ENCODE measurements at regions not wholly inside any gene's neighbourhood (a gene's known extent, or its start where the extent isn't known, plus 50 kb on each side); places are given as distances from the start of the nearest gene placed in this dataset.

GRCh38 chr19:28422791-28423650 is 789.9 kb downstream of the UQCRFS1 start:
- no peak overlapping the region for H3K4me3 ChIP-seq (ENCODE audit: low read length)
- no peak for TF ChIP-seq ZNF274 (IDR thresholded peaks at IDR 0.05; ENCODE audit: low read depth, low read length)

- H3K4me3 ChIP-seq (ENCODE audit: low read length) = no peak overlapping the region
- no peak for TF ChIP-seq ZNF274 (IDR thresholded peaks at IDR 0.05; ENCODE audit: low read depth, low read length)
These were observed 790.9 kb downstream of the UQCRFS1 start for GRCh38 chr19:28422046-28422445.

- no peak for TF ChIP-seq ZNF274 (IDR thresholded peaks at IDR 0.05; ENCODE audit: low read depth, low read length)
- no peak overlapping the region for H3K4me3 ChIP-seq (ENCODE audit: low read length)
These were observed 792.0 kb downstream of the UQCRFS1 start for GRCh38 chr19:28420811-28421550.

GRCh38 chr19:28419312-28419711 is 793.6 kb downstream of the UQCRFS1 start:
- no peak for TF ChIP-seq ZNF274 (IDR thresholded peaks at IDR 0.05; ENCODE audit: low read depth, low read length)
- no peak overlapping the region for H3K4me3 ChIP-seq (ENCODE audit: low read length)

- H3K4me3 ChIP-seq (ENCODE audit: low read length) = no peak overlapping the region
- TF ChIP-seq ZNF274 (IDR thresholded peaks at IDR 0.05; ENCODE audit: low read depth, low read length) = no peak
These were observed 795.6 kb downstream of the UQCRFS1 start for GRCh38 chr19:28417361-28417760.

- TF ChIP-seq ZNF274 (IDR thresholded peaks at IDR 0.05; ENCODE audit: low read depth, low read length) = no peak
- no peak overlapping the region for H3K4me3 ChIP-seq (ENCODE audit: low read length)
These were observed 796.7 kb downstream of the UQCRFS1 start for GRCh38 chr19:28416245-28416644.

GRCh38 chr19:28414748-28415147 is 798.2 kb downstream of the UQCRFS1 start:
- TF ChIP-seq ZNF274 (IDR thresholded peaks at IDR 0.05; ENCODE audit: low read depth, low read length) = no peak
- no peak overlapping the region for H3K4me3 ChIP-seq (ENCODE audit: low read length)

GRCh38 chr19:28409859-28410258 is 803.1 kb downstream of the UQCRFS1 start:
- no peak overlapping the region for H3K4me3 ChIP-seq (ENCODE audit: low read length)
- no peak for TF ChIP-seq ZNF274 (IDR thresholded peaks at IDR 0.05; ENCODE audit: low read depth, low read length)

GRCh38 chr19:28406966-28407365 is 806.0 kb downstream of the UQCRFS1 start:
- TF ChIP-seq ZNF274 (IDR thresholded peaks at IDR 0.05; ENCODE audit: low read depth, low read length) = no peak
- H3K4me3 ChIP-seq (ENCODE audit: low read length) = no peak overlapping the region

- no peak overlapping the region for H3K4me3 ChIP-seq (ENCODE audit: low read length)
- TF ChIP-seq ZNF274 (IDR thresholded peaks at IDR 0.05; ENCODE audit: low read depth, low read length) = no peak
These were observed 807.6 kb downstream of the UQCRFS1 start for GRCh38 chr19:28405346-28405742.

GRCh38 chr19:28404472-28404871 is 808.5 kb downstream of the UQCRFS1 start:
- no peak overlapping the region for H3K4me3 ChIP-seq (ENCODE audit: low read length)
- TF ChIP-seq ZNF274 (IDR thresholded peaks at IDR 0.05; ENCODE audit: low read depth, low read length) = no peak

GRCh38 chr19:28403690-28404089 is 809.3 kb downstream of the UQCRFS1 start:
- H3K4me3 ChIP-seq (ENCODE audit: low read length) = no peak overlapping the region
- no peak for TF ChIP-seq ZNF274 (IDR thresholded peaks at IDR 0.05; ENCODE audit: low read depth, low read length)

GRCh38 chr19:28402701-28403290 is 810.2 kb downstream of the UQCRFS1 start:
- TF ChIP-seq ZNF274 (IDR thresholded peaks at IDR 0.05; ENCODE audit: low read depth, low read length) = no peak
- H3K4me3 ChIP-seq (ENCODE audit: low read length) = no peak overlapping the region

- no peak overlapping the region for H3K4me3 ChIP-seq (ENCODE audit: low read length)
- no peak for TF ChIP-seq ZNF274 (IDR thresholded peaks at IDR 0.05; ENCODE audit: low read depth, low read length)
These were observed 811.1 kb downstream of the UQCRFS1 start for GRCh38 chr19:28401739-28402424.

Measured in GM08714 (cell line).